ENCODE measurements at regions not wholly inside any gene's neighbourhood (a gene's known extent, or its start where the extent isn't known, plus 50 kb on each side); places are given as distances from the start of the nearest gene placed in this dataset.

DNA sequence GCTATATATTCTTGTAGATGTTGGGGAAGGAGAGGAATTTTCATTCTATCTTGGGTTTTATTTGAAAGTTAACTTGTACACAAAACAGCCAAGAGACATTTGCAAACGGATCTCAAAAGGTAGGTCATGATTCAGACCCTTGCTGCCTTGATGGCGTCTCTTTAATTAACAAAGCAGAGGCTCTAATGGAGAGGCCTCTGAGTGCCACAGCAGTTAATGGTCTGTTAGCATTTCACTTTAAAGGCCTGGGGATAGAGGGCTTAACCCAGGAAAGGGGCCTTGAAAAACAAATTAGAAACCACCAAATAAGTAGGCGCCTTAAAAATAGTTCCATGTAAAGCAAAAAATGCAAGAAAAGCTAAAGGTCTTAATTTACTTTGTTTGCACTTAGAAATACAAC, 836.9 kb upstream of the CELF4 start:
- H3K27me3 ChIP-seq: no peaks in the 10 kb centered on the region
- H3K4me3 ChIP-seq: no peak overlapping the region
- H3K27ac ChIP-seq: no peak overlapping the region
- no peaks in the 10 kb centered on the region for H3K4me1 ChIP-seq
- no peak for DNase-seq (ENCODE audit: low spot score in 2 of 2)
- WGBS: 68% methylated on average over 3 of the region's 3 CpGs
- TF ChIP-seq, protein P1, sequence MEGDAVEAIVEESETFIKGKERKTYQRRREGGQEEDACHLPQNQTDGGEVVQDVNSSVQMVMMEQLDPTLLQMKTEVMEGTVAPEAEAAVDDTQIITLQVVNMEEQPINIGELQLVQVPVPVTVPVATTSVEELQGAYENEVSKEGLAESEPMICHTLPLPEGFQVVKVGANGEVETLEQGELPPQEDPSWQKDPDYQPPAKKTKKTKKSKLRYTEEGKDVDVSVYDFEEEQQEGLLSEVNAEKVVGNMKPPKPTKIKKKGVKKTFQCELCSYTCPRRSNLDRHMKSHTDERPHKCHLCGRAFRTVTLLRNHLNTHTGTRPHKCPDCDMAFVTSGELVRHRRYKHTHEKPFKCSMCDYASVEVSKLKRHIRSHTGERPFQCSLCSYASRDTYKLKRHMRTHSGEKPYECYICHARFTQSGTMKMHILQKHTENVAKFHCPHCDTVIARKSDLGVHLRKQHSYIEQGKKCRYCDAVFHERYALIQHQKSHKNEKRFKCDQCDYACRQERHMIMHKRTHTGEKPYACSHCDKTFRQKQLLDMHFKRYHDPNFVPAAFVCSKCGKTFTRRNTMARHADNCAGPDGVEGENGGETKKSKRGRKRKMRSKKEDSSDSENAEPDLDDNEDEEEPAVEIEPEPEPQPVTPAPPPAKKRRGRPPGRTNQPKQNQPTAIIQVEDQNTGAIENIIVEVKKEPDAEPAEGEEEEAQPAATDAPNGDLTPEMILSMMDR (IDR thresholded peaks at IDR 0.05): no peak
- TF ChIP-seq POLR2A (IDR thresholded peaks at IDR 0.05): no peak
- no peak for TF ChIP-seq POLR2AphosphoS5 (IDR thresholded peaks at IDR 0.05)
- TF ChIP-seq EP300 (IDR thresholded peaks at IDR 0.05): no peak
- H3K36me3 ChIP-seq: no peaks in the 10 kb centered on the region
- no peaks in the 10 kb centered on the region for H3K9me3 ChIP-seq

- no peak for DNase-seq (ENCODE audit: low spot score in 2 of 2)
- Histone ChIP-seq H3K27me3 (no peaks in the 10 kb centered on the region), H3K36me3 (no peaks in the 10 kb centered on the region), H3K4me3 (no peak overlapping the region), H3K4me1 (no peaks in the 10 kb centered on the region), H3K27ac (no peak overlapping the region), H3K9me3 (no peaks in the 10 kb centered on the region)
- TF ChIP-seq, protein P1 (IDR thresholded peaks at IDR 0.05): no peak
- TF ChIP-seq POLR2AphosphoS5 (IDR thresholded peaks at IDR 0.05) (no peak), EP300 (IDR thresholded peaks at IDR 0.05) (no peak), POLR2A (IDR thresholded peaks at IDR 0.05) (no peak)
Observed at GRCh38 chr18:38397094-38397493, 831.5 kb upstream of the CELF4 start.

DNA sequence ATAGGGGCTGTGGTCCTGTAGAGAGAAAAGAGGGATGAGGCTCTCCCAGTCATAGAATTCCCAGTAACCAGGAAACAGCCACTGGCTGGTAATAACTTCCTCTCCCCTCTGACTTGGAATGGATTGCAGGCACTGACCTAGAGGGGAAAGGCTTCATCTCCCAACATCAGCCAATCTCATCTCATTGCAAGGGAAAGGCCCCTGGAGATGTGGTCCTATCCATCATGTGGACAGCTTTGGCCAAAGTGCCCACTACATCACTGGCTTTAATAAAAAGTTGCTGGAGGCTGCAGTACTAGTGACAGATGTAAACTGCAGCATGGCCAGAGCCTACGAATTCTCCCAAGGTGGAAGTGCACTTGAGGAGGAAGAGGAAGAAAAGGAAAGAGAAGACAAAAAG, 820.5 kb upstream of the CELF4 start:
- no peak for DNase-seq (ENCODE audit: low spot score in 2 of 2)
- Histone ChIP-seq H3K27me3 (no peaks in the 10 kb centered on the region), H3K27ac (no peak overlapping the region), H3K9me3 (no peaks in the 10 kb centered on the region), H3K4me3 (no peak overlapping the region), H3K36me3 (no peaks in the 10 kb centered on the region), H3K4me1 (no peaks in the 10 kb centered on the region)
- TF ChIP-seq POLR2AphosphoS5 (IDR thresholded peaks at IDR 0.05): no peak
- no peak for TF ChIP-seq POLR2A (IDR thresholded peaks at IDR 0.05)
- TF ChIP-seq EP300 (IDR thresholded peaks at IDR 0.05): no peak
- TF ChIP-seq, protein P1 (IDR thresholded peaks at IDR 0.05): no peak
- 50% methylated on average over 1 of the region's 1 CpG for WGBS

- Histone ChIP-seq H3K27me3 (no peaks in the 10 kb centered on the region), H3K4me3 (no peak overlapping the region), H3K36me3 (no peaks in the 10 kb centered on the region), H3K27ac (no peak overlapping the region), H3K4me1 (no peaks in the 10 kb centered on the region), H3K9me3 (no peaks in the 10 kb centered on the region)
- 46% methylated on average over 4 of the region's 4 CpGs for WGBS
- TF ChIP-seq EP300 (IDR thresholded peaks at IDR 0.05) (no peak), POLR2A (IDR thresholded peaks at IDR 0.05) (no peak), POLR2AphosphoS5 (IDR thresholded peaks at IDR 0.05) (no peak)
- TF ChIP-seq, protein P1 (IDR thresholded peaks at IDR 0.05): no peak
- DNase-seq (ENCODE audit: low spot score in 2 of 2): no peak
Observed at GRCh38 chr18:38369772-38370690, 804.4 kb upstream of the CELF4 start.

DNA sequence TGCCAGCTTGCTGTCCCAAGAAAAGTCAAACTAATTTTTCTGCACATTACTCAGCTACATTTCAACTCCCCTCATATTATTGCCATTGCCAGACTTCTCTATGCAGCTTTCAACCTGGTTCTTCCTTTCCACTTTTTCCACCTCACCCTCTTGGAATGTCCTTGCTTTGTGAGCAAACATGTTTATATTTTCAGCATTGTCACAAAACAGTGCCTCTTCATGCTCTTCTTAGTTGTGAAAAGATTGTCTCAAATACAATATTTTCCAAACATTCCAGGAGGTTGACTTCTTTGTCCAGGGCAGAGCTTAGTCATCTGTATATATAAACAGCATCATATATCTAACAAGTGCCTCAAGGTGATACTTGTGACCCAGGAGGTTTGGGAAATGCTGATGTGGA, 803.3 kb upstream of the CELF4 start:
- Histone ChIP-seq H3K9me3 (no peaks in the 10 kb centered on the region), H3K4me1 (no peaks in the 10 kb centered on the region), H3K36me3 (no peaks in the 10 kb centered on the region), H3K27ac (no peak overlapping the region), H3K27me3 (no peaks in the 10 kb centered on the region), H3K4me3 (no peak overlapping the region)
- DNase-seq (ENCODE audit: low spot score in 2 of 2): no peak
- TF ChIP-seq EP300 (IDR thresholded peaks at IDR 0.05): no peak
- TF ChIP-seq POLR2AphosphoS5 (IDR thresholded peaks at IDR 0.05): no peak
- TF ChIP-seq, protein P1 (IDR thresholded peaks at IDR 0.05): no peak
- TF ChIP-seq POLR2A (IDR thresholded peaks at IDR 0.05): no peak
